ENCODE measurements at regions not wholly inside any gene's neighbourhood (a gene's known extent, or its start where the extent isn't known, plus 50 kb on each side); places are given as distances from the start of the nearest gene placed in this dataset.

GRCh38 chr14:104367866-104368750 is 211.5 kb upstream of the C14orf180 start:
- H3K27me3 ChIP-seq (ENCODE audit: control insufficient read depth in 2 of 2, insufficient read depth in 2 of 2, low read length in 2 of 2) = peaks cover 0 to 4% of the 10 kb centered on the region in 2 experiments; a peak in 1 of 5 replicates
- no TSS peak for BruUV-seq (replicated peaks)
- CTCF ChIA-PET (ENCODE audit: low intra/inter-chr PET ratio) = no interaction called here
- in situ Hi-C loops (cut with MboI) (no loop called here), intact Hi-C loops (cut with micrococcal nuclease) (no loop called here)
- ATAC-seq = no peak
- H3K9me1 ChIP-seq (ENCODE audit: control insufficient read depth, insufficient read depth, low read length) = no peaks in the 10 kb centered on the region
- H3K4me1 ChIP-seq (replicated peaks in 1 of 2; ENCODE audit: control insufficient read depth in 2 of 2, insufficient read depth in 2 of 2, low read length in 2 of 2) = no peaks in the 10 kb centered on the region
- H4K20me1 ChIP-seq (replicated peaks; ENCODE audit: control insufficient read depth, insufficient read depth, low read length) = no peaks in the 10 kb centered on the region
- H3K9me3 ChIP-seq (replicated peaks; ENCODE audit: control insufficient read depth, insufficient read depth, low read depth, low read length) = no peaks in the 10 kb centered on the region
- FAIRE-seq = no peak
- 3% methylated on average over 22 of the region's 36 CpGs for WGBS (ENCODE audit: insufficient coverage, low coverage, missing lambda C conversion rate)
- no peak overlapping the region for H3K27ac ChIP-seq (ENCODE audit: extremely low read depth, low read depth, low read length)
- H3K36me3 ChIP-seq (ENCODE audit: control insufficient read depth, insufficient read depth, low read length) = no peaks in the 10 kb centered on the region
- H3K4me3 ChIP-seq = no peak overlapping the region
- no peaks in the 10 kb centered on the region for H3K79me2 ChIP-seq (ENCODE audit: control insufficient read depth, insufficient read depth, low read length)
- no peak for DNase-seq (ENCODE audit: extremely low read depth in 1 of 4, low spot score in 3 of 4)
- TF ChIP-seq ILF3 (IDR thresholded peaks at IDR 0.05; ENCODE audit: borderline replicate concordance) (no peak), USF1 (CRISPR knock-in tag; IDR thresholded peaks at IDR 0.05) (no peak), PURB (CRISPR knock-in tag; IDR thresholded peaks at IDR 0.05; ENCODE audit: low read depth) (no peak), GTF2B (IDR thresholded peaks at IDR 0.05; ENCODE audit: extremely low read depth, insufficient read length) (no peak), ZNF324 (CRISPR knock-in tag; IDR thresholded peaks at IDR 0.05) (no peak), SREBF2 (CRISPR knock-in tag; IDR thresholded peaks at IDR 0.05) (no peak), VEZF1 (CRISPR knock-in tag; IDR thresholded peaks at IDR 0.05) (no peak), CUX1 (CRISPR knock-in tag; IDR thresholded peaks at IDR 0.05) (no peak), ETV5 (CRISPR knock-in tag; IDR thresholded peaks at IDR 0.05; ENCODE audit: low read depth) (no peak)
- no peak overlapping the region for H3K9ac ChIP-seq (ENCODE audit: insufficient read depth in 1 of 2, low read depth in 2 of 2, low read length in 2 of 2)
- no peak overlapping the region for H2AFZ ChIP-seq (ENCODE audit: low read depth, low read length)
- H3K4me2 ChIP-seq (ENCODE audit: insufficient read depth, low read length) = no peak overlapping the region
- POLR2A ChIA-PET = no interaction called here

Measured in K562 (cell line).